ENCODE measurements at regions not wholly inside any gene's neighbourhood (a gene's known extent, or its start where the extent isn't known, plus 50 kb on each side); places are given as distances from the start of the nearest gene placed in this dataset.

DNA sequence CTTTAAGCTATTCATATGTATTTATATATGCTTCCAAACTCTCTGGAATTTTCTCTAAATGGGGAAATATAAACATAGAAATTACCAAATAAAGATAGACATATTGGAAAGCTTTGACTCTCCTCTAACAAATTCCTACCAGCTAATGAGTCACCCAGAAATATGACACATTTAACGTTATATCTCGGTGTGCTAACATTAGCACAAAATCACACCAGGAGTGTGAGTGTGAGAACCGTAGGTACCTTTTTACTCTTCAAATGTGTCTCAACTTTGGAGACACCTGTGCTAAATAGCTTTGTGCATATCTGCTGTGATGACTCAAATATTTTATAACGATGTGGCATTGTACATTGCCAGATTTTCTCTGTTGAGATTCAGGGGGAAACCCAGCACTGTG is 714.4 kb downstream of the METTL15 start:
- no peaks in the 10 kb centered on the region for H3K36me3 ChIP-seq (ENCODE audit: control insufficient read depth, low read length)
- H4K20me1 ChIP-seq (ENCODE audit: control insufficient read depth, insufficient read depth, low read depth, low read length) = no peaks in the 10 kb centered on the region
- no peaks in the 10 kb centered on the region for H3K9me2 ChIP-seq (replicated peaks; ENCODE audit: control insufficient read depth, low read length)
- H3K79me2 ChIP-seq (ENCODE audit: control insufficient read depth, low read length) = no peaks in the 10 kb centered on the region
- H3K4me2 ChIP-seq (ENCODE audit: low read length) = no peak overlapping the region
- no peak overlapping the region for H3K27ac ChIP-seq (ENCODE audit: low read depth, low read length)
- H3K4me3 ChIP-seq (ENCODE audit: low read length) = no peak overlapping the region
- no peaks in the 10 kb centered on the region for H3F3A ChIP-seq (ENCODE audit: control insufficient read depth, insufficient read depth)
- TF ChIP-seq, protein P1, sequence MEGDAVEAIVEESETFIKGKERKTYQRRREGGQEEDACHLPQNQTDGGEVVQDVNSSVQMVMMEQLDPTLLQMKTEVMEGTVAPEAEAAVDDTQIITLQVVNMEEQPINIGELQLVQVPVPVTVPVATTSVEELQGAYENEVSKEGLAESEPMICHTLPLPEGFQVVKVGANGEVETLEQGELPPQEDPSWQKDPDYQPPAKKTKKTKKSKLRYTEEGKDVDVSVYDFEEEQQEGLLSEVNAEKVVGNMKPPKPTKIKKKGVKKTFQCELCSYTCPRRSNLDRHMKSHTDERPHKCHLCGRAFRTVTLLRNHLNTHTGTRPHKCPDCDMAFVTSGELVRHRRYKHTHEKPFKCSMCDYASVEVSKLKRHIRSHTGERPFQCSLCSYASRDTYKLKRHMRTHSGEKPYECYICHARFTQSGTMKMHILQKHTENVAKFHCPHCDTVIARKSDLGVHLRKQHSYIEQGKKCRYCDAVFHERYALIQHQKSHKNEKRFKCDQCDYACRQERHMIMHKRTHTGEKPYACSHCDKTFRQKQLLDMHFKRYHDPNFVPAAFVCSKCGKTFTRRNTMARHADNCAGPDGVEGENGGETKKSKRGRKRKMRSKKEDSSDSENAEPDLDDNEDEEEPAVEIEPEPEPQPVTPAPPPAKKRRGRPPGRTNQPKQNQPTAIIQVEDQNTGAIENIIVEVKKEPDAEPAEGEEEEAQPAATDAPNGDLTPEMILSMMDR (IDR thresholded peaks at IDR 0.05; ENCODE audit: low read depth, low read length, poor library complexity, severe bottlenecking) = no peak
- TF ChIP-seq EZH2phosphoT487 (IDR thresholded peaks at IDR 0.05; ENCODE audit: borderline replicate concordance, low read length) = no peak
- H3K4me1 ChIP-seq (ENCODE audit: control insufficient read depth, low read length) = no peaks in the 10 kb centered on the region
- no peaks in the 10 kb centered on the region for H3K27me3 ChIP-seq (ENCODE audit: control insufficient read depth, low read length)
- H3K9me3 ChIP-seq (ENCODE audit: control insufficient read depth, insufficient read depth, low read length) = no peaks in the 10 kb centered on the region

DNA sequence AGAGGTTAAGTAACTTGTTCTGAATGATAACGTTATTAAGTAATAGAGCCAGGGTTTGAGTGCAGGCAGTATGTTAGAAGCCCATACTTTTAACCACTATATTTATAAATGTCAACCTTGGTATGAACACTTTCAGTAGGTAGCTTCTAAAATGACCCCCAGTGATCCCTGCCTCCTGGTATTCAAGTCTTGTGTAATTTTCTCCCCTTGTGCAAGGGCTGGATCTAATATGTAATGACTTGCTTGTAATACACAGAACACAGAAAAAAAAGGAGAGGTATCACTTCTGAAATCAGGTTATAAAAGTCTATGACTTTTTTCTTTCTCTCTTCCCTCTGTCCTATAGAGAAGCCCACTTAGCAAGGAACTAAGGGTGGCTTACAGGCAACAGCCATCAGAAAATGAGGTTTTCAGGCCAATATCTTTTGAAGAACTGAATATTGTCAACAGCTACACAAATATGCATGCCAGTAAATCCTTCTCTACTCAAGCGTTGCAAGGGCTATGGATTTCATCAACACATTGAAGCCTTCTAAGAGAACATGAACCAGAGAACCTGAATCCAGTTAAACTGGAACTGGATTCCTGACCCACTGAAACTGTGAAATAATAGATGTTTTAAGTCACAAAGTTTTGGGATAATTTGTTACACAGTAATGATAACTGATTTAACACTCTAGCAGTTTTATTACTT is 712.3 kb downstream of the METTL15 start:
- Histone ChIP-seq H3K27me3 (ENCODE audit: control insufficient read depth, low read length) (no peaks in the 10 kb centered on the region), H3K4me3 (ENCODE audit: low read length) (no peak overlapping the region), H3F3A (ENCODE audit: control insufficient read depth, insufficient read depth) (no peaks in the 10 kb centered on the region), H3K9me3 (ENCODE audit: control insufficient read depth, insufficient read depth, low read length) (no peaks in the 10 kb centered on the region), H3K9me2 (replicated peaks; ENCODE audit: control insufficient read depth, low read length) (no peaks in the 10 kb centered on the region), H4K20me1 (ENCODE audit: control insufficient read depth, insufficient read depth, low read depth, low read length) (no peaks in the 10 kb centered on the region), H3K79me2 (ENCODE audit: control insufficient read depth, low read length) (no peaks in the 10 kb centered on the region), H3K36me3 (ENCODE audit: control insufficient read depth, low read length) (no peaks in the 10 kb centered on the region), H3K4me2 (ENCODE audit: low read length) (no peak overlapping the region), H3K4me1 (ENCODE audit: control insufficient read depth, low read length) (no peaks in the 10 kb centered on the region), H3K27ac (ENCODE audit: low read depth, low read length) (no peak overlapping the region)
- no peak for TF ChIP-seq EZH2phosphoT487 (IDR thresholded peaks at IDR 0.05; ENCODE audit: borderline replicate concordance, low read length)
- TF ChIP-seq, protein P1 (IDR thresholded peaks at IDR 0.05; ENCODE audit: low read depth, low read length, poor library complexity, severe bottlenecking) = no peak

DNA sequence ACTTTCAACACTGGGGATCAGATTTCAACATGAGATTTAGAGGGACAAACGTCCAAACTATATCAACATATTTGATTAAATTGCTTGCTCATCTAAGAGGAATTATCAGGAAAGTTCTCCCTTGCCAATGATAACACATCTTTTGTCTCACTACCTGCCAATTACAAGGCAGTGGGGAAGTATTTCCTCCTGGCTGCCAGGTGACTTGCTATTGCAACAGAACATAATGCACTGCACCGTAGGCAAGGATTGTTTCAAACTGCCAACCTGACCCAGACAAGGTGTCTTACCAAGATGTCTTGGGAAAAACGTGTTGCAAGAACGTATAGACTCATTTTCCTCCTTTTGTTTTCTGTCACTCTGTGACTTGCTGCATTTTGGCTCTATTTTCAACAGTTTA is 711.6 kb downstream of the METTL15 start:
- Histone ChIP-seq H3K4me3 (ENCODE audit: low read length) (no peak overlapping the region), H3K27me3 (ENCODE audit: control insufficient read depth, low read length) (no peaks in the 10 kb centered on the region), H4K20me1 (ENCODE audit: control insufficient read depth, insufficient read depth, low read depth, low read length) (no peaks in the 10 kb centered on the region), H3F3A (ENCODE audit: control insufficient read depth, insufficient read depth) (no peaks in the 10 kb centered on the region), H3K9me3 (ENCODE audit: control insufficient read depth, insufficient read depth, low read length) (no peaks in the 10 kb centered on the region), H3K4me1 (ENCODE audit: control insufficient read depth, low read length) (no peaks in the 10 kb centered on the region), H3K9me2 (replicated peaks; ENCODE audit: control insufficient read depth, low read length) (no peaks in the 10 kb centered on the region), H3K4me2 (ENCODE audit: low read length) (no peak overlapping the region), H3K27ac (ENCODE audit: low read depth, low read length) (no peak overlapping the region), H3K36me3 (ENCODE audit: control insufficient read depth, low read length) (no peaks in the 10 kb centered on the region), H3K79me2 (ENCODE audit: control insufficient read depth, low read length) (no peaks in the 10 kb centered on the region)
- TF ChIP-seq, protein P1 (IDR thresholded peaks at IDR 0.05; ENCODE audit: low read depth, low read length, poor library complexity, severe bottlenecking) = no peak
- TF ChIP-seq EZH2phosphoT487 (IDR thresholded peaks at IDR 0.05; ENCODE audit: borderline replicate concordance, low read length) = no peak

Measured in DOHH2 (cell line).